GM23248 (cell line): ENCODE measurements at regions not wholly inside any gene's neighbourhood (a gene's known extent, or its start where the extent isn't known, plus 50 kb on each side); places are given as distances from the start of the nearest gene placed in this dataset.

Experiments
- DNase-seq: peaks from one replicate; pipeline ENCODE4 v3.0.0-alpha.2; 2015
- H2AFZ ChIP-seq: fragments of 200-600 bp; sonication (generic); 2 replicates; pipeline ENCODE4 v1.6.1; 2016; ENCODE audit warnings: antibody characterized with exemption
- H3F3A ChIP-seq: fragments of 200-600 bp; sonication (generic); 2 replicates; pipeline ENCODE4 v1.6.1; 2016; ENCODE audit warnings: mild to moderate bottlenecking, antibody characterized with exemption, mixed run types; ENCODE audit not compliant: insufficient read depth
- H3K27ac ChIP-seq: fragments of 200-600 bp; sonication (generic); 2 replicates; pipeline ENCODE4 v1.5.1; 2016; ENCODE audit warnings: mild to moderate bottlenecking
- H3K27me3 ChIP-seq: fragments of 200-600 bp; sonication (generic); replicated peaks from 2 replicates; pipeline ENCODE4 v1.6.1; 2016; ENCODE audit warnings: mild to moderate bottlenecking; ENCODE audit not compliant: insufficient read depth
- H3K36me3 ChIP-seq: fragments of 200-600 bp; sonication (generic); 2 replicates; pipeline ENCODE4 v1.6.1; 2016; ENCODE audit warnings: low read depth, mild to moderate bottlenecking
- H3K4me1 ChIP-seq: fragments of 200-600 bp; sonication (generic); 2 replicates; pipeline ENCODE4 v1.6.1; 2016; ENCODE audit warnings: mild to moderate bottlenecking; ENCODE audit not compliant: insufficient read depth
- H3K4me2 ChIP-seq: fragments of 200-600 bp; sonication (generic); one replicate; pipeline ENCODE4 v1.6.1; 2016; ENCODE audit warnings: mild to moderate bottlenecking; ENCODE audit not compliant: unreplicated experiment
- H3K4me3 ChIP-seq: fragments of 200-600 bp; sonication (generic); 2 replicates; pipeline ENCODE4 v1.5.1; 2016; ENCODE audit warnings: mild to moderate bottlenecking
- H3K79me2 ChIP-seq: fragments of 200-600 bp; sonication (generic); 2 replicates; pipeline ENCODE4 v1.6.1; 2016; ENCODE audit warnings: mild to moderate bottlenecking; ENCODE audit not compliant: insufficient read depth
- H3K9ac ChIP-seq: fragments of 200-600 bp; sonication (generic); 2 replicates; pipeline ENCODE4 v1.6.1; 2016; ENCODE audit warnings: mild to moderate bottlenecking
- H3K9me2 ChIP-seq: fragments of 200-600 bp; sonication (generic); 2 replicates; pipeline ENCODE4 v1.6.1; 2016; ENCODE audit warnings: mixed run types, mild to moderate bottlenecking, moderate library complexity; ENCODE audit not compliant: insufficient read depth
- H3K9me3 ChIP-seq: fragments of 200-600 bp; sonication (generic); one replicate; pipeline ENCODE4 v1.6.1; 2017; ENCODE audit warnings: low read depth
- H4K20me1 ChIP-seq: fragments of 200-600 bp; sonication (generic); 2 replicates; pipeline ENCODE4 v1.6.0; 2016; ENCODE audit not compliant: insufficient read depth
- EZH2 ChIP-seq: fragments of 200-600 bp; sonication (generic); IDR thresholded peaks from 2 replicates; pipeline ENCODE4 v1.6.1; 2018; ENCODE audit warnings: antibody characterized with exemption, mild to moderate bottlenecking; ENCODE audit not compliant: insufficient read depth, poor library complexity, severe bottlenecking
- EZH2phosphoT487 ChIP-seq: fragments of 200-600 bp; sonication (generic); IDR thresholded peaks from 2 replicates; pipeline ENCODE4 v1.6.1; 2018; ENCODE audit warnings: antibody characterized with exemption, moderate library complexity, mild to moderate bottlenecking, low read depth; ENCODE audit not compliant: insufficient read depth
- WGBS, 2 experiments: methylation state at CpG; one replicate each; pipeline ENCODE4 v1.1.6; 2015 to 2017; ENCODE audit warnings: low lambda C conversion rate in 2 of 2, low coverage in 1 of 2; ENCODE audit errors: missing lambda C conversion rate in 2 of 2; 5-methylcytosine and 5-hydroxymethylcytosine counted together
- in situ Hi-C: fragments of 300-500 bp; cut with MboI; formaldehyde crosslinking; loops from 2 replicates; pipeline ENCODE4 v1.15.0; 2020

GRCh38 chrX:137646472-137646871, 80.5 kb downstream of the ZIC3 start:
- Histone ChIP-seq H3K9me3 (no peaks in the 10 kb centered on the region), H3K9me2 (no peaks in the 10 kb centered on the region), H4K20me1 (no peaks in the 10 kb centered on the region), H3K27ac (no peak overlapping the region), H3K4me3 (no peak overlapping the region), H3F3A (no peaks in the 10 kb centered on the region), H3K4me2 (no peak overlapping the region), H3K4me1 (no peaks in the 10 kb centered on the region), H3K27me3 (no peaks in the 10 kb centered on the region), H3K36me3 (no peaks in the 10 kb centered on the region), H3K79me2 (no peaks in the 10 kb centered on the region), H2AFZ (no peak overlapping the region), H3K9ac (no peak overlapping the region)
- TF ChIP-seq EZH2, result no peak
- TF ChIP-seq EZH2phosphoT487, result no peak
- no peak for DNase-seq
- 28 to 32% methylated on average over 4 of the region's 4 CpGs for WGBS, 2 experiments
- in situ Hi-C loops, result no loop called here

- Histone ChIP-seq H3K4me2 (no peak overlapping the region), H3K79me2 (no peaks in the 10 kb centered on the region), H3K4me3 (no peak overlapping the region), H3K9me3 (no peaks in the 10 kb centered on the region), H3K9me2 (no peaks in the 10 kb centered on the region), H3K36me3 (no peaks in the 10 kb centered on the region), H2AFZ (no peak overlapping the region), H3K9ac (no peak overlapping the region), H3K27me3 (no peaks in the 10 kb centered on the region), H3K27ac (no peak overlapping the region), H3K4me1 (no peaks in the 10 kb centered on the region), H4K20me1 (no peaks in the 10 kb centered on the region), H3F3A (no peaks in the 10 kb centered on the region)
- WGBS, 2 experiments, result 8 to 16% methylated on average over 2 of the region's 2 CpGs
- DNase-seq, result no peak
- TF ChIP-seq EZH2, result no peak
- TF ChIP-seq EZH2phosphoT487, result no peak
- in situ Hi-C loops, result no loop called here
Observed at GRCh38 chrX:137651647-137652046, 85.7 kb downstream of the ZIC3 start.

- H3K27ac ChIP-seq, result no peak overlapping the region
- H3K36me3 ChIP-seq, result no peaks in the 10 kb centered on the region
- no peaks in the 10 kb centered on the region for H3K79me2 ChIP-seq
- no peak overlapping the region for H3K9ac ChIP-seq
- no peaks in the 10 kb centered on the region for H3K4me1 ChIP-seq
- in situ Hi-C loops, result no loop called here
- H3K9me3 ChIP-seq, result no peaks in the 10 kb centered on the region
- H3K27me3 ChIP-seq, result no peaks in the 10 kb centered on the region
- no peaks in the 10 kb centered on the region for H3F3A ChIP-seq
- no peak for DNase-seq
- H3K9me2 ChIP-seq, result no peaks in the 10 kb centered on the region
- no peak overlapping the region for H2AFZ ChIP-seq
- TF ChIP-seq EZH2, result no peak
- TF ChIP-seq EZH2phosphoT487, result no peak
- H3K4me3 ChIP-seq, result no peak overlapping the region
- H4K20me1 ChIP-seq, result no peaks in the 10 kb centered on the region
- WGBS, 2 experiments, result 42 to 57% methylated on average over 3 of the region's 3 CpGs
- H3K4me2 ChIP-seq, result no peak overlapping the region
Observed at GRCh38 chrX:137652086-137652485, 86.2 kb downstream of the ZIC3 start.

- H3K36me3 ChIP-seq, result no peaks in the 10 kb centered on the region
Observed at GRCh38 chrX:137654481-137654880, 88.6 kb downstream of the ZIC3 start.

GRCh38 chrX:137667776-137668175, 101.8 kb downstream of the ZIC3 start:
- Histone ChIP-seq H3K79me2 (no peaks in the 10 kb centered on the region), H3K9me2 (no peaks in the 10 kb centered on the region), H3K36me3 (no peaks in the 10 kb centered on the region), H2AFZ (no peak overlapping the region), H3K9me3 (no peaks in the 10 kb centered on the region), H4K20me1 (no peaks in the 10 kb centered on the region), H3K27ac (no peak overlapping the region), H3F3A (no peaks in the 10 kb centered on the region), H3K9ac (no peak overlapping the region), H3K27me3 (no peaks in the 10 kb centered on the region), H3K4me3 (no peak overlapping the region), H3K4me1 (no peaks in the 10 kb centered on the region), H3K4me2 (no peak overlapping the region)
- no peak for DNase-seq
- no peak for TF ChIP-seq EZH2phosphoT487
- no peak for TF ChIP-seq EZH2
- in situ Hi-C loops, result no loop called here
- 39 to 51% methylated on average over 6 of the region's 6 CpGs for WGBS, 2 experiments

More at GRCh38 chrX:137654481-137654880, 88.6 kb downstream of the ZIC3 start:
- H3K9ac ChIP-seq, result no peak overlapping the region
- TF ChIP-seq EZH2 (no peak), EZH2phosphoT487 (no peak)
- H3K9me3 ChIP-seq, result no peaks in the 10 kb centered on the region
- H3K4me3 ChIP-seq, result no peak overlapping the region
- no peaks in the 10 kb centered on the region for H3K27me3 ChIP-seq
- no peak overlapping the region for H3K27ac ChIP-seq
- no peaks in the 10 kb centered on the region for H3K4me1 ChIP-seq
- DNase-seq, result no peak
- no peaks in the 10 kb centered on the region for H3F3A ChIP-seq
- H3K79me2 ChIP-seq, result no peaks in the 10 kb centered on the region
- H3K9me2 ChIP-seq, result no peaks in the 10 kb centered on the region
- H3K4me2 ChIP-seq, result no peak overlapping the region
- in situ Hi-C loops, result no loop called here
- H4K20me1 ChIP-seq, result no peaks in the 10 kb centered on the region
- H2AFZ ChIP-seq, result no peak overlapping the region
